ENCODE measurements at regions not wholly inside any gene's neighbourhood (a gene's known extent, or its start where the extent isn't known, plus 50 kb on each side); places are given as distances from the start of the nearest gene placed in this dataset.
"Not testable (repeated sequence)": the region's sequence is repeated elsewhere in the genome, so short reads cannot be mapped to it uniquely, and the experiment has no call there.

- H3K36me3 ChIP-seq = peaks cover 3 to 83% (median 59%) of the 10 kb centered on the region in 4 donors
- ATAC-seq (ENCODE audit: low FRiP score in 2 of 2) (no peak), DNase-seq (no peak)
- no peak overlapping the region for H3K4me3 ChIP-seq
- no peak overlapping the region for H3K27ac ChIP-seq
- H3K27me3 ChIP-seq = no peaks in the 10 kb centered on the region
- no peaks in the 10 kb centered on the region for H3K9me3 ChIP-seq
- peaks cover 4 to 9% (median 5%) of the 10 kb centered on the region in 4 donors for H3K4me1 ChIP-seq
- TF ChIP-seq CTCF (IDR thresholded peaks at IDR 0.05) (no peak), POLR2A (IDR thresholded peaks at IDR 0.05) (no peak), EP300 (IDR thresholded peaks at IDR 0.05) (no peak), POLR2AphosphoS5 (IDR thresholded peaks at IDR 0.05) (no peak)
- 96 to 98% methylated on average over 9 of the region's 9 CpGs for WGBS, 2 donors
These were observed 75.7 kb upstream of the KCTD7 start for GRCh38 chr7:66553001-66553400.

GRCh38 chr7:66553675-66554074 lies 75.0 kb upstream of the KCTD7 start:
- not testable (repeated sequence) for H3K9me3 ChIP-seq; H3K27ac ChIP-seq; H3K4me3 ChIP-seq; H3K27me3 ChIP-seq; DNase-seq; ATAC-seq (ENCODE audit: low FRiP score in 2 of 2)
- WGBS, 2 donors = 48 to 67% methylated on average over 2 of the region's 2 CpGs
- H3K4me1 ChIP-seq = peaks cover 4 to 15% (median 5%) of the 10 kb centered on the region in 4 donors
- peaks cover 3 to 84% (median 59%) of the 10 kb centered on the region in 4 donors for H3K36me3 ChIP-seq

- DNase-seq; ATAC-seq (ENCODE audit: low FRiP score in 2 of 2); H3K9me3 ChIP-seq; H3K4me3 ChIP-seq; H3K27ac ChIP-seq; H3K27me3 ChIP-seq: not testable (repeated sequence)
- WGBS, 2 donors = 81 to 89% methylated on average over 8 of the region's 8 CpGs
- H3K36me3 ChIP-seq = peaks cover 3 to 84% (median 64%) of the 10 kb centered on the region in 4 donors
- H3K4me1 ChIP-seq = peaks cover 4 to 16% (median 5%) of the 10 kb centered on the region in 4 donors
These were observed 74.4 kb upstream of the KCTD7 start for GRCh38 chr7:66554291-66554690.

GRCh38 chr7:66554842-66555430 lies 73.7 kb upstream of the KCTD7 start:
- not testable (repeated sequence) for H3K27ac ChIP-seq, H3K27me3 ChIP-seq, DNase-seq, H3K4me3 ChIP-seq, H3K9me3 ChIP-seq
- peak in 1 of 2 donors; percentile 79 for ATAC-seq (ENCODE audit: low FRiP score in 2 of 2)
- Histone ChIP-seq H3K4me1 (peaks cover 4 to 16% (median 5%) of the 10 kb centered on the region in 4 donors), H3K36me3 (peaks cover 0 to 84% (median 61%) of the 10 kb centered on the region in 4 donors)
- WGBS, 2 donors = 80 to 86% methylated on average over 8 of the region's 8 CpGs

GRCh38 chr7:66556177-66556548 lies 72.5 kb upstream of the KCTD7 start:
- ATAC-seq (ENCODE audit: low FRiP score in 2 of 2) (no peak), DNase-seq (peak in 1 of 2 donors; percentile 80)
- Histone ChIP-seq H3K27me3 (no peaks in the 10 kb centered on the region), H3K4me1 (peaks cover 4 to 16% (median 5%) of the 10 kb centered on the region in 4 donors), H3K9me3 (no peaks in the 10 kb centered on the region), H3K27ac (no peak overlapping the region), H3K36me3 (peaks cover 0 to 77% (median 52%) of the 10 kb centered on the region in 4 donors), H3K4me3 (no peak overlapping the region)
- no peak for TF ChIP-seq POLR2A (IDR thresholded peaks at IDR 0.05)
- TF ChIP-seq EP300 (IDR thresholded peaks at IDR 0.05) = no peak
- TF ChIP-seq POLR2AphosphoS5 (IDR thresholded peaks at IDR 0.05) = no peak
- no peak for TF ChIP-seq CTCF (IDR thresholded peaks at IDR 0.05)
- WGBS, 2 donors = 95% methylated on average over 29 of the region's 41 CpGs; no CpG with 5 or more reads in 1 of the 2 donors

GRCh38 chr7:66556549-66557213 lies 72.0 kb upstream of the KCTD7 start:
- Histone ChIP-seq H3K4me1 (peaks cover 4 to 16% (median 5%) of the 10 kb centered on the region in 4 donors), H3K27me3 (no peaks in the 10 kb centered on the region), H3K27ac (no peak overlapping the region), H3K36me3 (peaks cover 0 to 72% (median 46%) of the 10 kb centered on the region in 4 donors), H3K4me3 (no peak overlapping the region), H3K9me3 (no peaks in the 10 kb centered on the region)
- ATAC-seq (ENCODE audit: low FRiP score in 2 of 2) (peak in 1 of 2 donors; percentile 19), DNase-seq (peak in 1 of 2 donors; percentile 84)
- TF ChIP-seq EP300 (IDR thresholded peaks at IDR 0.05) = no peak
- no peak for TF ChIP-seq CTCF (IDR thresholded peaks at IDR 0.05)
- TF ChIP-seq POLR2A (IDR thresholded peaks at IDR 0.05) = no peak
- TF ChIP-seq POLR2AphosphoS5 (IDR thresholded peaks at IDR 0.05) = no peak
- WGBS, 2 donors = 97% methylated on average over 14 to 54 of the region's 54 CpGs

All from upper lobe of left lung (tissue), 6 donors.